ENCODE measurements at regions not wholly inside any gene's neighbourhood (a gene's known extent, or its start where the extent isn't known, plus 50 kb on each side); places are given as distances from the start of the nearest gene placed in this dataset.

DNA sequence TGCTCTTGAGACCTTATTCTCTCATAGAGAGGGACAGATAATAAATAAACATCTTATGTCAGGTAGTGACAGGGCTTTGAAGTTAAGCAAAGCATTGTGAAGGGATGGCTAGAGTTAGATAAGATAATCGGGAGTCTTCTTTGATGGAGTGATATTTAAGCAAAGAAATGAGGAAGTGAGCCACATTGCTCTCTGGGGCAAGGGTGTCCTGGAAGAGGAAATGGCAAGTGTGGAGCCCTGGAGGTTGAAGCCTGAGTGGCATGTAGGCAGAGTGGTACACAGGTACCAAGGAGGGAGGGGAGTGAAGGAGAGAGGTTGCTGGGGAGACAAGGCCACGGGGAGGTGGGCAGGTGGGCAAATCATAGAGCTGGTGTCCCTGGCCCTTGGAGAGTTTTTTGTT lies 110.2 kb downstream of the CTAGE1 start:
- Histone ChIP-seq H3K27me3 (ENCODE audit: insufficient read depth, low read length) (no peaks in the 10 kb centered on the region), H3K56ac (ENCODE audit: insufficient read length, low read depth, low read length) (no peak overlapping the region), H2BK20ac (ENCODE audit: low read depth, low read length, poor library complexity, severe bottlenecking) (no peak overlapping the region), H3K4ac (ENCODE audit: low read depth, low read length) (no peak overlapping the region), H4K91ac (ENCODE audit: insufficient read length, low read depth, low read length) (no peak overlapping the region), H3K79me2 (ENCODE audit: insufficient read depth, low read length) (no peaks in the 10 kb centered on the region), H2AK5ac (ENCODE audit: insufficient read length, low read length) (no peak overlapping the region), H2BK5ac (ENCODE audit: insufficient read length, low read length) (no peak overlapping the region), H4K20me1 (ENCODE audit: control insufficient read depth, insufficient read depth, insufficient read length) (no peaks in the 10 kb centered on the region), H3K4me2 (ENCODE audit: insufficient read depth, insufficient read length, low read length) (no peak overlapping the region), H2BK15ac (ENCODE audit: low read depth, low read length) (no peak overlapping the region), H4K5ac (ENCODE audit: insufficient read length, low read depth, low read length) (no peak overlapping the region), H4K8ac (replicated peaks; ENCODE audit: insufficient read length, low read depth, low read length) (no peak overlapping the region), H3K18ac (ENCODE audit: insufficient read length, low read depth, low read length) (no peak overlapping the region), H2BK12ac (ENCODE audit: insufficient read length, low read depth, low read length) (no peak overlapping the region), H3K79me1 (ENCODE audit: insufficient read depth, low read depth, low read length, poor library complexity, severe bottlenecking) (no peaks in the 10 kb centered on the region), H3K14ac (ENCODE audit: insufficient read depth, low read length) (no peak overlapping the region), H3K23ac (ENCODE audit: insufficient read length, low read depth, low read length) (no peak overlapping the region), H3K4me1 (ENCODE audit: insufficient read depth, low read length) (no peaks in the 10 kb centered on the region), H3K27ac (ENCODE audit: insufficient read length, low read depth, low read length) (no peak overlapping the region), H3K9ac (ENCODE audit: extremely low read depth, insufficient read length, low read length) (no peak overlapping the region), H2BK120ac (ENCODE audit: low read depth, low read length, poor library complexity, severe bottlenecking) (no peak overlapping the region), H3K23me2 (ENCODE audit: insufficient read length, low read depth, low read length, poor library complexity, severe bottlenecking) (no peaks in the 10 kb centered on the region), H2AFZ (ENCODE audit: low read length) (no peak overlapping the region), H3T11ph (ENCODE audit: low read length) (no peak overlapping the region), H3K9me3 (ENCODE audit: control insufficient read depth, low read depth, low read length) (no peaks in the 10 kb centered on the region)
- TF ChIP-seq, protein P1, sequence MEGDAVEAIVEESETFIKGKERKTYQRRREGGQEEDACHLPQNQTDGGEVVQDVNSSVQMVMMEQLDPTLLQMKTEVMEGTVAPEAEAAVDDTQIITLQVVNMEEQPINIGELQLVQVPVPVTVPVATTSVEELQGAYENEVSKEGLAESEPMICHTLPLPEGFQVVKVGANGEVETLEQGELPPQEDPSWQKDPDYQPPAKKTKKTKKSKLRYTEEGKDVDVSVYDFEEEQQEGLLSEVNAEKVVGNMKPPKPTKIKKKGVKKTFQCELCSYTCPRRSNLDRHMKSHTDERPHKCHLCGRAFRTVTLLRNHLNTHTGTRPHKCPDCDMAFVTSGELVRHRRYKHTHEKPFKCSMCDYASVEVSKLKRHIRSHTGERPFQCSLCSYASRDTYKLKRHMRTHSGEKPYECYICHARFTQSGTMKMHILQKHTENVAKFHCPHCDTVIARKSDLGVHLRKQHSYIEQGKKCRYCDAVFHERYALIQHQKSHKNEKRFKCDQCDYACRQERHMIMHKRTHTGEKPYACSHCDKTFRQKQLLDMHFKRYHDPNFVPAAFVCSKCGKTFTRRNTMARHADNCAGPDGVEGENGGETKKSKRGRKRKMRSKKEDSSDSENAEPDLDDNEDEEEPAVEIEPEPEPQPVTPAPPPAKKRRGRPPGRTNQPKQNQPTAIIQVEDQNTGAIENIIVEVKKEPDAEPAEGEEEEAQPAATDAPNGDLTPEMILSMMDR (conservative IDR thresholded peaks at IDR 0.05) = no peak
- Mint-ChIP-seq H3K4me1 (no peaks in the 10 kb centered on the region), H3K4me3 (no peak overlapping the region), H3K27me3 (ENCODE audit: low read depth) (peaks cover 2% of the 10 kb centered on the region), H3K36me3 (ENCODE audit: insufficient read depth in 1 of 3, low read depth in 3 of 3) (0 out of 7 replicates have a peak, but pooled peaks cover 0 to 1% (median 0%) of the 10 kb centered on the region in 3 experiments), H3K27ac (no peak overlapping the region), H3K9me3 (peaks cover 2 to 5% of the 10 kb centered on the region in 2 experiments; a peak in 4 of 5 replicates)
- no CpG with 5 or more reads among the region's 2 CpGs for WGBS (ENCODE audit: extremely low coverage, insufficient read length, low lambda C conversion rate)
- no peak for DNase-seq
